ENCODE measurements at regions not wholly inside any gene's neighbourhood (a gene's known extent, or its start where the extent isn't known, plus 50 kb on each side); places are given as distances from the start of the nearest gene placed in this dataset.

GRCh38 chr15:81755626-81756025 is 290.2 kb downstream of the MEX3B start:
- Histone ChIP-seq H3K36me3 (no peaks in the 10 kb centered on the region), H3K4me3 (no peak overlapping the region), H3K27ac (no peak overlapping the region), H3K4me1 (ENCODE audit: low read depth) (peaks cover 7% of the 10 kb centered on the region), H3K27me3 (no peaks in the 10 kb centered on the region), H3K9me3 (ENCODE audit: low read depth) (no peaks in the 10 kb centered on the region)
- DNase-seq (ENCODE audit: low read depth in 1 of 2, low spot score in 1 of 2), result peak in 1 of 2 donors; percentile 22
- TF ChIP-seq CTCF (IDR thresholded peaks at IDR 0.05; ENCODE audit: low read depth, low read length), result no peak

- Histone ChIP-seq H3K27me3 (no peaks in the 10 kb centered on the region), H3K4me1 (ENCODE audit: low read depth) (peaks cover 7% of the 10 kb centered on the region), H3K4me3 (no peak overlapping the region), H3K27ac (no peak overlapping the region), H3K36me3 (no peaks in the 10 kb centered on the region), H3K9me3 (ENCODE audit: low read depth) (no peaks in the 10 kb centered on the region)
- peak in 1 of 2 donors; percentile 4 for DNase-seq (ENCODE audit: low read depth in 1 of 2, low spot score in 1 of 2)
- no peak for TF ChIP-seq CTCF (IDR thresholded peaks at IDR 0.05; ENCODE audit: low read depth, low read length)
Measured at GRCh38 chr15:81754078-81754477, 291.7 kb downstream of the MEX3B start.

GRCh38 chr15:81752974-81753373 is 292.8 kb downstream of the MEX3B start:
- H3K27me3 ChIP-seq, result no peaks in the 10 kb centered on the region
- H3K27ac ChIP-seq, result no peak overlapping the region
- no peak for TF ChIP-seq CTCF (IDR thresholded peaks at IDR 0.05; ENCODE audit: low read depth, low read length)
- H3K9me3 ChIP-seq (ENCODE audit: low read depth), result no peaks in the 10 kb centered on the region
- peak in 1 of 2 donors; percentile 8 for DNase-seq (ENCODE audit: low read depth in 1 of 2, low spot score in 1 of 2)
- H3K36me3 ChIP-seq, result no peaks in the 10 kb centered on the region
- peaks cover 7% of the 10 kb centered on the region for H3K4me1 ChIP-seq (ENCODE audit: low read depth)
- H3K4me3 ChIP-seq, result no peak overlapping the region

- Histone ChIP-seq H3K27ac (no peak overlapping the region), H3K27me3 (no peaks in the 10 kb centered on the region), H3K9me3 (ENCODE audit: low read depth) (no peaks in the 10 kb centered on the region), H3K4me1 (ENCODE audit: low read depth) (peaks cover 7% of the 10 kb centered on the region), H3K4me3 (no peak overlapping the region), H3K36me3 (no peaks in the 10 kb centered on the region)
- peak; percentile 15 to 76 for DNase-seq (ENCODE audit: low read depth in 1 of 2, low spot score in 1 of 2)
- no peak for TF ChIP-seq CTCF (IDR thresholded peaks at IDR 0.05; ENCODE audit: low read depth, low read length)
Measured at GRCh38 chr15:81752546-81752942, 293.3 kb downstream of the MEX3B start.

- Histone ChIP-seq H3K27ac (no peak overlapping the region), H3K9me3 (ENCODE audit: low read depth) (no peaks in the 10 kb centered on the region), H3K27me3 (no peaks in the 10 kb centered on the region), H3K36me3 (no peaks in the 10 kb centered on the region), H3K4me3 (no peak overlapping the region), H3K4me1 (ENCODE audit: low read depth) (peaks cover 7% of the 10 kb centered on the region)
- no peak for TF ChIP-seq CTCF (IDR thresholded peaks at IDR 0.05; ENCODE audit: low read depth, low read length)
- DNase-seq (ENCODE audit: low read depth in 1 of 2, low spot score in 1 of 2), result no peak
Measured at GRCh38 chr15:81751816-81752545, 293.8 kb downstream of the MEX3B start.

All from cardiac muscle cell (in vitro differentiated cells and primary cell).